K562 (cell line): ENCODE measurements at regions not wholly inside any gene's neighbourhood (a gene's known extent, or its start where the extent isn't known, plus 50 kb on each side); places are given as distances from the start of the nearest gene placed in this dataset.

Experiments
- ATAC-seq: fragments of 200-7000 bp; cut with Tn5 transposase; 3 replicates; pipeline ENCODE4 v1.9.1; 2020; ENCODE audit warnings: moderate library complexity
- BruUV-seq: library from RNA; stranded (reverse); fragments of 400-500 nt; replicated peaks from 2 replicates; lab custom pipeline; 2021; lab: Mats Ljungman, UMichigan
- CTCF ChIA-PET: fragments of 300-600 bp; formaldehyde crosslinking; extraction: SDS; loops from one replicate; lab custom pipeline; 2021; ENCODE audit warnings: low intra/inter-chr PET ratio; lab: Yijun Ruan, JAX
- POLR2A ChIA-PET: fragments of 300-600, 350-650 bp; sonication (Branson Sonifier 250); formaldehyde crosslinking; extraction: SDS; loops from one replicate; lab custom pipeline; 2021; ENCODE audit warnings: antibody characterized with exemption, inconsistent platforms; lab: Yijun Ruan, JAX
- DNase-seq, 4 experiments: peaks; one replicate each; pipeline versions ENCODE4 v3.0.0 to v3.0.0-alpha.2; 2011 to 2018; ENCODE audit warnings: low spot score in 3 of 4, mixed read lengths in 3 of 4; ENCODE audit errors: extremely low read depth in 1 of 4
- FAIRE-seq: peaks from 2 replicates; lab custom pipeline; 2011; peaks lifted over from hg19 to GRCh38; lab: Jason Lieb, UNC
- H2AFZ ChIP-seq: 2 replicates; pipeline ENCODE4 v1.6.0; 2011; ENCODE audit warnings: low read depth, low read length, control low read depth, inconsistent platforms
- H3K27ac ChIP-seq: fragments of 200-600 bp; 3 replicates; pipeline ENCODE4 v1.8.0; 2011; ENCODE audit warnings: low read depth, mild to moderate bottlenecking, control low read depth, inconsistent platforms, low read length, moderate library complexity, mixed read lengths; ENCODE audit errors: extremely low read depth
- H3K27me3 ChIP-seq, 2 experiments: fragments of 300-600 bp in 1 of 2; 2 replicates in 1 of 2; 3 replicates in 1 of 2; pipeline versions ENCODE4 v1.6.0 to v1.8.0; 2011; ENCODE audit warnings: inconsistent platforms in 2 of 2, low read length in 2 of 2, mild to moderate bottlenecking in 1 of 2, mixed read lengths in 1 of 2, moderate library complexity in 1 of 2; ENCODE audit not compliant: control insufficient read depth in 2 of 2, insufficient read depth in 2 of 2
- H3K36me3 ChIP-seq: fragments of 300-600 bp; 3 replicates; pipeline ENCODE4 v1.8.0; 2011; ENCODE audit warnings: mild to moderate bottlenecking, low read length, inconsistent platforms; ENCODE audit not compliant: control insufficient read depth, insufficient read depth
- H3K4me1 ChIP-seq, 2 experiments: fragments of 200-600 bp in 1 of 2; replicated peaks in 1 of 2; 2 replicates in 1 of 2; 3 replicates in 1 of 2; pipeline versions ENCODE4 v1.5.1 to v1.8.0; 2011; ENCODE audit warnings: inconsistent platforms in 2 of 2, low read length in 2 of 2, mild to moderate bottlenecking in 1 of 2, mixed read lengths in 1 of 2, moderate library complexity in 1 of 2; ENCODE audit not compliant: control insufficient read depth in 2 of 2, insufficient read depth in 2 of 2
- H3K4me2 ChIP-seq: 2 replicates; pipeline ENCODE4 v1.6.1; 2011; ENCODE audit warnings: low read length, control low read depth, inconsistent platforms, mixed read lengths; ENCODE audit not compliant: insufficient read depth
- H3K4me3 ChIP-seq: fragments of 200-600 bp; sonication (generic), shearing (Covaris generic); 2 replicates; pipeline ENCODE4 v1.5.1; 2016; ENCODE audit warnings: control low read depth, inconsistent platforms
- H3K79me2 ChIP-seq: fragments of 200-600 bp; 3 replicates; pipeline ENCODE4 v1.8.0; 2011; ENCODE audit warnings: low read length, inconsistent platforms; ENCODE audit not compliant: control insufficient read depth, insufficient read depth
- H3K9ac ChIP-seq, 2 experiments: 2 replicates each; pipeline versions ENCODE4 v1.6.0 to v1.6.1; 2011; ENCODE audit warnings: low read depth in 2 of 2, low read length in 2 of 2, control low read depth in 1 of 2, inconsistent platforms in 1 of 2, mild to moderate bottlenecking in 1 of 2, mixed read lengths in 1 of 2; ENCODE audit not compliant: insufficient read depth in 1 of 2
- H3K9me1 ChIP-seq: one replicate; pipeline ENCODE4 v1.6.0; 2011; ENCODE audit warnings: inconsistent platforms, mild to moderate bottlenecking, low read length, moderate library complexity; ENCODE audit not compliant: control insufficient read depth, insufficient read depth
- H3K9me3 ChIP-seq: replicated peaks from 2 replicates; pipeline ENCODE4 v1.5.1; 2011; ENCODE audit warnings: low read depth, low read length, inconsistent platforms; ENCODE audit not compliant: control insufficient read depth, insufficient read depth
- H4K20me1 ChIP-seq: replicated peaks from 2 replicates; pipeline ENCODE4 v1.6.1; 2011; ENCODE audit warnings: low read length, inconsistent platforms, mixed read lengths; ENCODE audit not compliant: control insufficient read depth, insufficient read depth
- BRD4 ChIP-seq: fragments of 200-600 bp; sonication (generic); IDR thresholded peaks from 2 replicates; pipeline ENCODE4 v1.6.1; 2017; ENCODE audit warnings: inconsistent platforms
- FOXK1 ChIP-seq: sonication (generic); formaldehyde crosslinking; IDR thresholded peaks from 2 replicates; pipeline ENCODE4 v1.8.0; 2022; ENCODE audit warnings: missing genetic modification reagents, mild to moderate bottlenecking, borderline replicate concordance
- RBM34 ChIP-seq: fragments of 200-400 bp; formaldehyde crosslinking; IDR thresholded peaks from 2 replicates; pipeline ENCODE4 v1.6.1; 2018; ENCODE audit warnings: low read length, borderline replicate concordance; ENCODE audit not compliant: insufficient read depth
- SMARCB1 ChIP-seq: IDR thresholded peaks from 2 replicates; pipeline ENCODE4 v1.6.1; 2011; ENCODE audit warnings: improper control_type of control experiment, low read depth; ENCODE audit not compliant: insufficient read length
- SUPT5H ChIP-seq: fragments of 450-650 bp; IDR thresholded peaks from 2 replicates; pipeline ENCODE4 v1.6.1; 2016
- TAF15 ChIP-seq: fragments of 200-400 bp; formaldehyde crosslinking; IDR thresholded peaks from 2 replicates; pipeline ENCODE4 v1.6.1; 2017; ENCODE audit warnings: mild to moderate bottlenecking, low read depth, low read length, moderate library complexity
- TEAD4 ChIP-seq, 2 experiments: sonication (generic) in 1 of 2; formaldehyde crosslinking in 1 of 2; IDR thresholded peaks; 2 replicates each; pipeline versions ENCODE4 v1.6.1 to v1.8.0; 2012 to 2022; ENCODE audit warnings: borderline replicate concordance in 1 of 2, inconsistent platforms in 1 of 2, low read length in 1 of 2, mild to moderate bottlenecking in 1 of 2, missing genetic modification reagents in 1 of 2
- XRCC3 ChIP-seq: fragments of 450-650 bp; IDR thresholded peaks from 2 replicates; pipeline ENCODE4 v1.6.1; 2017; ENCODE audit warnings: mild to moderate bottlenecking, moderate library complexity
- ZNF586 ChIP-seq: fragments of 450-650 bp; formaldehyde crosslinking; conservative IDR thresholded peaks from 2 replicates; pipeline ENCODE4 v1.4.0; 2020; ENCODE audit warnings: mild to moderate bottlenecking, moderate library complexity
- ZNF785 ChIP-seq: fragments of 250-450 bp; sonication (Bioruptor Pico); IDR thresholded peaks from 2 replicates; pipeline ENCODE4 v1.4.0; 2020; ENCODE audit warnings: mild to moderate bottlenecking
- WGBS: fragments of 100-300 bp; shearing (Covaris generic); methylation state at CpG from one replicate; pipeline ENCODE4 v1.1.6; 2016; ENCODE audit warnings: low coverage, mixed read lengths; ENCODE audit not compliant: insufficient coverage; ENCODE audit errors: missing lambda C conversion rate; 5-methylcytosine and 5-hydroxymethylcytosine counted together
- in situ Hi-C: fragments of 300-500 bp; cut with MboI; formaldehyde crosslinking; loops from 4 replicates; pipeline ENCODE4 v1.15.0; 2018; ENCODE audit warnings: inconsistent platforms, mixed read lengths
- intact Hi-C: fragments of 100-400 bp; cut with micrococcal nuclease; formaldehyde crosslinking; loops from 2 replicates; pipeline ENCODE4 v1.14.2; 2022
- TF ChIP-seq, protein P1 (sequence below): IDR thresholded peaks from 2 replicates; pipeline ENCODE4 v1.6.1; 2011; ENCODE audit not compliant: insufficient read length; ENCODE audit errors: extremely low read depth
- TF ChIP-seq, protein P2 (sequence below): fragments of 200-800 bp; sonication (Bioruptor generic); IDR thresholded peaks from 2 replicates; pipeline ENCODE4 v1.6.1; 2017; ENCODE audit warnings: missing genetic modification characterization, missing compliant biosample characterization

DNA sequence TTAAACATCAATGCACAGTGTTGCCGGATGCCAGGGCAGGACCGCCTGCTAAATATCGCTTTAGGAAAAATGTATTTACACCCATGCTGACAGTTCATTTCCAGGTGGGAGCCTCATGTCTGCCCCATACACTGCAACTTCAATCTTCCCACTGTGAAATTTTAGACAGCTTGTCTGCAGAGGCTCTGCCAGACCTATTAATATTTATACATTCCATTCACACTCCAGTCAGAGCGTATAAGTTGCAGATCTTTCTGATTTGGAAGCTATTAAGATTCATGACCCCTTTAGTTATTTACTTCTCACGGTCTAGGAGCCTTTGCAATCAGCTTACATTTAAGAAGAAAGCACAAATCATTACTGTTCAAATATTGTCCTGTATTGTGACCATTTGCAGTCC, 357.4 kb downstream of the ATP23 start:
- H3K27me3 ChIP-seq, result no peaks in the 10 kb centered on the region
- intact Hi-C loops, result no loop called here
- H2AFZ ChIP-seq, result no peak overlapping the region
- no peaks in the 10 kb centered on the region for H4K20me1 ChIP-seq
- H3K4me1 ChIP-seq, result no peaks in the 10 kb centered on the region
- no peaks in the 10 kb centered on the region for H3K9me1 ChIP-seq
- no peaks in the 10 kb centered on the region for H3K9me3 ChIP-seq
- no peak for ATAC-seq
- no peaks in the 10 kb centered on the region for H3K79me2 ChIP-seq
- in situ Hi-C loops, result no loop called here
- POLR2A ChIA-PET, result no interaction called here
- no peak for FAIRE-seq
- no peak overlapping the region for H3K9ac ChIP-seq
- TF ChIP-seq TEAD4 (IDR thresholded peaks at IDR 0.05; ENCODE audit: low read length) (no peak), TEAD4 (CRISPR knock-in tag; IDR thresholded peaks at IDR 0.05; ENCODE audit: borderline replicate concordance) (no peak), ZNF785 (no peak), ZNF586 (CRISPR knock-in tag) (no peak), SMARCB1 (no peak), BRD4 (no peak), TAF15 (no peak), XRCC3 (no peak), SUPT5H (no peak), RBM34 (no peak), FOXK1 (no peak)
- TF ChIP-seq, protein P1, sequence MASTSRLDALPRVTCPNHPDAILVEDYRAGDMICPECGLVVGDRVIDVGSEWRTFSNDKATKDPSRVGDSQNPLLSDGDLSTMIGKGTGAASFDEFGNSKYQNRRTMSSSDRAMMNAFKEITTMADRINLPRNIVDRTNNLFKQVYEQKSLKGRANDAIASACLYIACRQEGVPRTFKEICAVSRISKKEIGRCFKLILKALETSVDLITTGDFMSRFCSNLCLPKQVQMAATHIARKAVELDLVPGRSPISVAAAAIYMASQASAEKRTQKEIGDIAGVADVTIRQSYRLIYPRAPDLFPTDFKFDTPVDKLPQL, result no peak
- TF ChIP-seq, protein P2, sequence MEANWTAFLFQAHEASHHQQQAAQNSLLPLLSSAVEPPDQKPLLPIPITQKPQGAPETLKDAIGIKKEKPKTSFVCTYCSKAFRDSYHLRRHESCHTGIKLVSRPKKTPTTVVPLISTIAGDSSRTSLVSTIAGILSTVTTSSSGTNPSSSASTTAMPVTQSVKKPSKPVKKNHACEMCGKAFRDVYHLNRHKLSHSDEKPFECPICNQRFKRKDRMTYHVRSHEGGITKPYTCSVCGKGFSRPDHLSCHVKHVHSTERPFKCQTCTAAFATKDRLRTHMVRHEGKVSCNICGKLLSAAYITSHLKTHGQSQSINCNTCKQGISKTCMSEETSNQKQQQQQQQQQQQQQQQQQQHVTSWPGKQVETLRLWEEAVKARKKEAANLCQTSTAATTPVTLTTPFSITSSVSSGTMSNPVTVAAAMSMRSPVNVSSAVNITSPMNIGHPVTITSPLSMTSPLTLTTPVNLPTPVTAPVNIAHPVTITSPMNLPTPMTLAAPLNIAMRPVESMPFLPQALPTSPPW, result no peak
- 1% methylated on average over 5 of the region's 5 CpGs for WGBS
- DNase-seq, result no peak
- BruUV-seq, result no TSS peak
- H3K36me3 ChIP-seq, result no peaks in the 10 kb centered on the region
- H3K4me2 ChIP-seq, result no peak overlapping the region
- H3K27ac ChIP-seq, result no peak overlapping the region
- CTCF ChIA-PET, result no interaction called here
- no peak overlapping the region for H3K4me3 ChIP-seq
